H1 (cell line): ENCODE measurements at regions not wholly inside any gene's neighbourhood (a gene's known extent, or its start where the extent isn't known, plus 50 kb on each side); places are given as distances from the start of the nearest gene placed in this dataset.
A peak's percentile ranks its signal among the peaks of the same experiment; 100 is the strongest.

Source experiments
- CTCF ChIA-PET: fragments of 300-600 bp; sonication (Branson Sonifier 250); formaldehyde crosslinking; loops from one replicate; lab custom pipeline; 2021; ENCODE audit not compliant: partially characterized antibody; lab: Charles Lee
- POLR2A ChIA-PET: fragments of 300-600 bp; sonication (Branson Sonifier 250); formaldehyde crosslinking; loops from one replicate; lab custom pipeline; 2021; ENCODE audit warnings: inconsistent platforms; ENCODE audit not compliant: partially characterized antibody; lab: Charles Lee
- DNase-seq, 2 experiments: peaks; one replicate each; pipeline versions ENCODE4 v3.0.0 to v3.0.0-alpha.2; 2010 to 2022; ENCODE audit warnings: low spot score in 2 of 2, low read depth in 1 of 2, mixed read lengths in 1 of 2
- FAIRE-seq: peaks from 2 replicates; lab custom pipeline; 2011; peaks lifted over from hg19 to GRCh38; lab: Jason Lieb, UNC
- H2AFZ ChIP-seq: 2 replicates; pipeline ENCODE4 v1.8.1; 2012; ENCODE audit warnings: low read length, inconsistent platforms
- H2AK5ac ChIP-seq: 2 replicates; pipeline ENCODE4 v1.6.1; 2013; ENCODE audit warnings: low read depth, low read length
- H2BK120ac ChIP-seq: replicated peaks from 2 replicates; pipeline ENCODE3; 2013; ENCODE audit warnings: low read depth, low read length, inconsistent platforms
- H2BK12ac ChIP-seq: 2 replicates; pipeline ENCODE4 v1.6.1; 2013; ENCODE audit warnings: low read depth, low read length
- H2BK15ac ChIP-seq: 2 replicates; pipeline ENCODE4 v1.6.1; 2013; ENCODE audit warnings: low read length
- H2BK20ac ChIP-seq: 2 replicates; pipeline ENCODE4 v1.6.1; 2013; ENCODE audit warnings: low read length
- H2BK5ac ChIP-seq: 2 replicates; pipeline ENCODE4 v1.6.1; 2013; ENCODE audit warnings: low read depth, low read length
- H3K14ac ChIP-seq: 2 replicates; pipeline ENCODE4 v1.6.1; 2013; ENCODE audit warnings: inconsistent platforms; ENCODE audit not compliant: insufficient read length
- H3K18ac ChIP-seq: 2 replicates; pipeline ENCODE4 v1.6.1; 2013; ENCODE audit warnings: low read length; ENCODE audit errors: extremely low read depth
- H3K23ac ChIP-seq: 2 replicates; pipeline ENCODE4 v1.6.1; 2013; ENCODE audit warnings: inconsistent platforms; ENCODE audit not compliant: insufficient read length
- H3K23me2 ChIP-seq: 2 replicates; pipeline ENCODE4 v1.6.1; 2013; ENCODE audit warnings: low read depth, low read length
- H3K27ac ChIP-seq: 2 replicates; pipeline ENCODE4 v1.6.1; 2011; ENCODE audit warnings: low read depth, low read length, inconsistent platforms
- H3K27me3 ChIP-seq, 4 experiments: replicated peaks in 1 of 4; 1 replicate in 1 of 4; 2 replicates in 3 of 4; pipeline versions ENCODE4 v1.6.1 to v1.8.1; 2011 to 2013; ENCODE audit warnings: low read length in 3 of 4, mild to moderate bottlenecking in 3 of 4, inconsistent platforms in 2 of 4, mixed read lengths in 2 of 4, moderate library complexity in 1 of 4; ENCODE audit not compliant: control insufficient read depth in 3 of 4, insufficient read depth in 3 of 4; ENCODE audit errors: extremely low read depth in 1 of 4
- H3K36me3 ChIP-seq, 4 experiments: 2 replicates each; pipeline versions ENCODE4 v1.6.1 to v1.8.1; 2011 to 2013; ENCODE audit warnings: mild to moderate bottlenecking in 4 of 4, low read length in 3 of 4, moderate library complexity in 2 of 4, control low read depth in 1 of 4, inconsistent platforms in 1 of 4; ENCODE audit not compliant: insufficient read depth in 4 of 4, control insufficient read depth in 2 of 4
- H3K4ac ChIP-seq: replicated peaks from 2 replicates; pipeline ENCODE3; 2013; ENCODE audit warnings: low read length, low read depth, mixed read lengths, inconsistent platforms; ENCODE audit not compliant: insufficient read length
- H3K4me1 ChIP-seq, 4 experiments: replicated peaks in 1 of 4; 1 replicate in 1 of 4; 2 replicates in 3 of 4; pipeline versions ENCODE4 v1.6.1 to v1.8.1; 2011 to 2013; ENCODE audit warnings: low read length in 3 of 4, inconsistent platforms in 2 of 4, mixed read lengths in 1 of 4; ENCODE audit not compliant: insufficient read depth in 4 of 4, control insufficient read depth in 3 of 4
- H3K4me2 ChIP-seq, 2 experiments: 2 replicates each; pipeline versions ENCODE4 v1.6.1 to v1.8.1; 2011 to 2013; ENCODE audit warnings: low read depth in 2 of 2, low read length in 2 of 2, control low read depth in 1 of 2, inconsistent platforms in 1 of 2, mild to moderate bottlenecking in 1 of 2; ENCODE audit not compliant: insufficient read depth in 1 of 2
- H3K4me3 ChIP-seq, 4 experiments: fragments of 200-600, 300-600 bp in 1 of 4; sonication (generic), shearing (Covaris generic), sonication (Bioruptor Twin) in 1 of 4; 2 replicates each; pipeline versions ENCODE4 v1.5.1 to v1.8.1; 2011 to 2016; ENCODE audit warnings: low read length in 4 of 4, low read depth in 3 of 4, control low read depth in 2 of 4, inconsistent platforms in 2 of 4, mild to moderate bottlenecking in 2 of 4, mixed read lengths in 1 of 4, moderate library complexity in 1 of 4; ENCODE audit not compliant: insufficient read depth in 2 of 4; ENCODE audit errors: extremely low read depth in 1 of 4
- H3K56ac ChIP-seq: replicated peaks from 2 replicates; pipeline ENCODE3; 2013; ENCODE audit warnings: low read depth, mild to moderate bottlenecking, mixed read lengths, low read length, inconsistent platforms; ENCODE audit not compliant: insufficient read length
- H3K79me1 ChIP-seq: 2 replicates; pipeline ENCODE4 v1.6.1; 2013; ENCODE audit warnings: low read depth, low read length, control low read depth
- H3K79me2 ChIP-seq, 2 experiments: 2 replicates each; pipeline versions ENCODE4 v1.6.1 to v1.8.1; 2012 to 2013; ENCODE audit warnings: low read length in 2 of 2, mild to moderate bottlenecking in 2 of 2, inconsistent platforms in 1 of 2; ENCODE audit not compliant: insufficient read depth in 2 of 2, control insufficient read depth in 1 of 2
- H3K9ac ChIP-seq, 4 experiments: replicated peaks in 1 of 4; 1 replicate in 1 of 4; 2 replicates in 3 of 4; pipeline versions ENCODE4 v1.6.1 to v1.8.1; 2011 to 2013; ENCODE audit warnings: low read depth in 3 of 4, low read length in 3 of 4, control low read depth in 2 of 4, mild to moderate bottlenecking in 2 of 4, moderate library complexity in 2 of 4, inconsistent platforms in 1 of 4; ENCODE audit errors: extremely low read depth in 1 of 4
- H3K9me3 ChIP-seq, 2 experiments: 2 replicates each; pipeline versions ENCODE4 v1.6.1 to v1.8.1; 2012 to 2013; ENCODE audit warnings: mild to moderate bottlenecking in 2 of 2, moderate library complexity in 2 of 2, control low read depth in 1 of 2, inconsistent platforms in 1 of 2, low read depth in 1 of 2, low read length in 1 of 2, mixed read lengths in 1 of 2; ENCODE audit not compliant: insufficient read depth in 2 of 2
- H4K20me1 ChIP-seq, 2 experiments: replicated peaks in 1 of 2; 2 replicates each; pipeline versions ENCODE3 to v1.8.1; 2011 to 2013; ENCODE audit warnings: inconsistent platforms in 2 of 2, low read length in 2 of 2, mild to moderate bottlenecking in 1 of 2; ENCODE audit not compliant: insufficient read depth in 2 of 2, control insufficient read depth in 1 of 2
- H4K5ac ChIP-seq: 2 replicates; pipeline ENCODE4 v1.6.1; 2013; ENCODE audit warnings: low read length, low read depth, mixed read lengths, inconsistent platforms; ENCODE audit not compliant: insufficient read length
- H4K8ac ChIP-seq: 2 replicates; pipeline ENCODE4 v1.8.0; 2013; ENCODE audit warnings: mild to moderate bottlenecking, moderate library complexity, low read length, inconsistent platforms; ENCODE audit not compliant: insufficient read depth; ENCODE audit errors: extremely low read depth
- H4K91ac ChIP-seq: replicated peaks from 2 replicates; pipeline ENCODE3; 2013; ENCODE audit warnings: low read length, mixed read lengths, inconsistent platforms; ENCODE audit not compliant: insufficient read length
- CHD2 ChIP-seq: IDR thresholded peaks from 2 replicates; pipeline ENCODE4 v1.6.1; 2012; ENCODE audit warnings: low read length, improper control_type of control experiment
- E2F6 ChIP-seq: IDR thresholded peaks from 2 replicates; pipeline ENCODE4 v1.6.1; 2012; ENCODE audit warnings: inconsistent platforms
- FOSL1 ChIP-seq: IDR thresholded peaks from 2 replicates; pipeline ENCODE4 v1.6.1; 2011; ENCODE audit warnings: mild to moderate bottlenecking, low read depth, low read length, moderate library complexity; ENCODE audit not compliant: insufficient read depth
- GTF2F1 ChIP-seq: IDR thresholded peaks from 2 replicates; pipeline ENCODE4 v1.6.1; 2012; ENCODE audit warnings: low read depth, low read length, improper control_type of control experiment, borderline replicate concordance
- HDAC2 ChIP-seq, 2 experiments: fragments of 300-600 bp in 1 of 2; sonication (generic) in 1 of 2; IDR thresholded peaks; 2 replicates each; pipeline ENCODE4 v1.6.1; 2011 to 2012; ENCODE audit warnings: low read depth in 2 of 2, low read length in 2 of 2, mild to moderate bottlenecking in 2 of 2, moderate library complexity in 2 of 2, borderline replicate concordance in 1 of 2, inconsistent platforms in 1 of 2
- MAX ChIP-seq: IDR thresholded peaks from 2 replicates; pipeline ENCODE4 v1.6.1; 2012; ENCODE audit warnings: inconsistent platforms
- NANOG ChIP-seq: IDR thresholded peaks from 2 replicates; pipeline ENCODE4 v1.6.1; 2011; ENCODE audit warnings: low read length, low read depth, mild to moderate bottlenecking, inconsistent platforms; ENCODE audit not compliant: insufficient read depth, poor library complexity, severe bottlenecking
- RBBP5 ChIP-seq: IDR thresholded peaks from 2 replicates; pipeline ENCODE4 v1.7.1; 2012; ENCODE audit warnings: low read depth, mild to moderate bottlenecking, inconsistent platforms, low read length, moderate library complexity, borderline replicate concordance
- SRF ChIP-seq: IDR thresholded peaks from 2 replicates; pipeline ENCODE4 v1.6.1; 2011; ENCODE audit warnings: mild to moderate bottlenecking, low read depth, low read length, moderate library complexity
- WGBS, 2 experiments: shearing (Covaris generic) in 1 of 2; methylation state at CpG; one replicate each; pipeline versions ENCODE4 v1.1.6 to v1.1.7; 2013 to 2015; ENCODE audit warnings: low lambda C conversion rate in 2 of 2, mixed read lengths in 2 of 2, inconsistent platforms in 1 of 2, low coverage in 1 of 2, missing lambda C conversion rate in 1 of 2; ENCODE audit not compliant: insufficient replicate concordance in 2 of 2, insufficient coverage in 1 of 2, insufficient read length in 1 of 2; ENCODE audit errors: extremely low coverage in 1 of 2, missing lambda C conversion rate in 1 of 2; 5-methylcytosine and 5-hydroxymethylcytosine counted together

GRCh38 chr22:47943729-47944700 is 1181.6 kb downstream of the TBC1D22A start:
- Histone ChIP-seq H3K14ac (no peak overlapping the region), H3K23me2 (no peaks in the 10 kb centered on the region), H3K56ac (no peak overlapping the region), H2BK5ac (no peak overlapping the region), H2AK5ac (0 out of 2 replicates have a peak overlapping the region, but pooled peaks have one; percentile 6), H2AFZ (no peak overlapping the region), H3K9me3 (peaks cover 32 to 59% of the 10 kb centered on the region in 2 experiments), H3K4me3 (no peak overlapping the region), H4K5ac (no peak overlapping the region), H4K8ac (no peak overlapping the region; the same call in 1 of the 2 replicates), H2BK120ac (no peak overlapping the region), H4K20me1 (no peaks in the 10 kb centered on the region), H3K27me3 (no peaks in the 10 kb centered on the region; a peak in 1 of 7 replicates), H3K4me1 (no peaks in the 10 kb centered on the region; a peak in 1 of 7 replicates), H2BK12ac (no peak overlapping the region), H3K18ac (no peak overlapping the region), H3K27ac (no peak overlapping the region), H2BK15ac (no peak overlapping the region), H3K36me3 (no peaks in the 10 kb centered on the region), H3K79me1 (no peaks in the 10 kb centered on the region), H2BK20ac (no peak overlapping the region), H3K4ac (no peak overlapping the region), H4K91ac (no peak overlapping the region), H3K9ac (no peak overlapping the region), H3K79me2 (no peaks in the 10 kb centered on the region), H3K23ac (no peak overlapping the region), H3K4me2 (no peak overlapping the region)
- WGBS, 2 experiments = 87% methylated on average over 13 of the region's 13 CpGs; no CpG with 5 or more reads in 1 of the 2 experiments
- DNase-seq = no peak
- POLR2A ChIA-PET = no interaction called here
- CTCF ChIA-PET = no interaction called here
- FAIRE-seq = no peak
- TF ChIP-seq CHD2 (no peak), SRF (no peak), FOSL1 (no peak), NANOG (no peak), RBBP5 (no peak), HDAC2 (IDR thresholded peaks at IDR 0.05; ENCODE audit: borderline replicate concordance in 1 of 2, low read depth in 2 of 2, low read length in 2 of 2) (no peak), MAX (no peak), GTF2F1 (no peak), E2F6 (no peak)
